Adrenal gland (tissue), 5 donors: ENCODE measurements at regions not wholly inside any gene's neighbourhood (a gene's known extent, or its start where the extent isn't known, plus 50 kb on each side); places are given as distances from the start of the nearest gene placed in this dataset.

Experiments used
- POLR2A ChIP-seq, 2 donors: fragments of 450-650 bp; IDR thresholded peaks; one replicate each; pipeline ENCODE4 v1.6.1; 2017; ENCODE audit warnings: antibody characterized with exemption in 2 of 2, mild to moderate bottlenecking in 2 of 2, moderate library complexity in 1 of 2
- TF ChIP-seq, protein P1 (sequence below), 6 experiments: fragments of 450-650 bp in 4 of 6; fragments of 200-600 bp in 2 of 6; sonication (generic) in 1 of 6; IDR thresholded peaks; 1 replicate in 5 of 6; 2 replicates in 1 of 6; pipeline versions ENCODE4 v1.5.1 to v1.8.0; 2016 to 2021; ENCODE audit warnings: antibody characterized with exemption in 6 of 6, mild to moderate bottlenecking in 2 of 6, moderate library complexity in 1 of 6
- donor health status: DM: no; HTN: no; CAD: no.

DNA sequence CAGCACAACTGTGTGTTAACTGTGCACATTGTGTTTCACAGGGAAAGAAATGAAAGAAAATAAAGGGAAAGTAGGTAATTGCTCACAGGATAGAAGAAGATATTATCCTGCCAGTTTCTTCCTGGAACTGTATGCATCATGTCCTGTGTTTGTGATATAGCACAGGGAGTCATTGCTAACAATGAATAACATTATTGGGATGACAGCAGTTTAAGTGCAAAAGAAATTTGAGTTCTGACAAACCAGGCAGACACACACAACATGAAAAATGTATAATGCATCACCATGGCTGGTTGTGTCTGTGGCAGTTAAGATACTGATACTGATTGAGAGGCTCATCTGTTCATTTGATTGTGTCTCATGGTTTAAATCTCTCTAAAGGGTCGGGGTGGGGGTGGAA, 145.4 kb downstream of the SPATA31D1 start:
- TF ChIP-seq, protein P1, sequence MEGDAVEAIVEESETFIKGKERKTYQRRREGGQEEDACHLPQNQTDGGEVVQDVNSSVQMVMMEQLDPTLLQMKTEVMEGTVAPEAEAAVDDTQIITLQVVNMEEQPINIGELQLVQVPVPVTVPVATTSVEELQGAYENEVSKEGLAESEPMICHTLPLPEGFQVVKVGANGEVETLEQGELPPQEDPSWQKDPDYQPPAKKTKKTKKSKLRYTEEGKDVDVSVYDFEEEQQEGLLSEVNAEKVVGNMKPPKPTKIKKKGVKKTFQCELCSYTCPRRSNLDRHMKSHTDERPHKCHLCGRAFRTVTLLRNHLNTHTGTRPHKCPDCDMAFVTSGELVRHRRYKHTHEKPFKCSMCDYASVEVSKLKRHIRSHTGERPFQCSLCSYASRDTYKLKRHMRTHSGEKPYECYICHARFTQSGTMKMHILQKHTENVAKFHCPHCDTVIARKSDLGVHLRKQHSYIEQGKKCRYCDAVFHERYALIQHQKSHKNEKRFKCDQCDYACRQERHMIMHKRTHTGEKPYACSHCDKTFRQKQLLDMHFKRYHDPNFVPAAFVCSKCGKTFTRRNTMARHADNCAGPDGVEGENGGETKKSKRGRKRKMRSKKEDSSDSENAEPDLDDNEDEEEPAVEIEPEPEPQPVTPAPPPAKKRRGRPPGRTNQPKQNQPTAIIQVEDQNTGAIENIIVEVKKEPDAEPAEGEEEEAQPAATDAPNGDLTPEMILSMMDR (IDR thresholded peaks at IDR 0.05) = no peak
- no peak for TF ChIP-seq POLR2A (IDR thresholded peaks at IDR 0.05)
